Tibial artery (tissue), 4 donors: ENCODE measurements at regions not wholly inside any gene's neighbourhood (a gene's known extent, or its start where the extent isn't known, plus 50 kb on each side); places are given as distances from the start of the nearest gene placed in this dataset.

Experiments used
- DNase-seq, 2 donors: peaks; one replicate each; pipeline ENCODE4 v3.0.0-alpha.2; 2019
- H3K27ac ChIP-seq, 2 donors: fragments of 200-600 bp; sonication (generic) in 1 of 2; 1 replicate in 1 of 2; 2 replicates in 1 of 2; pipeline ENCODE4 v1.5.1; 2018 to 2019; ENCODE audit warnings: mild to moderate bottlenecking in 1 of 2
- H3K27me3 ChIP-seq, 2 donors: fragments of 200-600 bp; sonication (generic) in 1 of 2; one replicate each; pipeline versions ENCODE4 v1.5.1 to v1.6.0; 2016 to 2019
- H3K36me3 ChIP-seq, 3 donors: fragments of 200-600 bp; sonication (generic) in 2 of 3; one replicate each; pipeline ENCODE4 v1.5.1; 2016 to 2019; ENCODE audit warnings: mild to moderate bottlenecking in 2 of 3
- H3K4me1 ChIP-seq, 4 donors: fragments of 200-600 bp; sonication (generic) in 2 of 4; 1 replicate in 3 of 4; 2 replicates in 1 of 4; pipeline ENCODE4 v1.5.1; 2016 to 2019
- H3K4me3 ChIP-seq, 2 donors: fragments of 200-600 bp; sonication (generic) in 1 of 2; 1 replicate in 1 of 2; 2 replicates in 1 of 2; pipeline ENCODE4 v1.5.1; 2018 to 2019; ENCODE audit warnings: mild to moderate bottlenecking in 2 of 2
- H3K9me3 ChIP-seq, 3 donors: fragments of 200-600 bp; sonication (generic) in 1 of 3; one replicate each; pipeline ENCODE4 v1.5.1; 2016 to 2019
- intact Hi-C: fragments of 100-400 bp; cut with DNase I; formaldehyde crosslinking; loops from one replicate; pipeline ENCODE4 v1.15.0; 2023; ENCODE audit warnings: low total_unique reads
- TF ChIP-seq, protein P1 (sequence below), 2 experiments: fragments of 200-600 bp in 1 of 2; fragments of 450-650 bp in 1 of 2; IDR thresholded peaks; one replicate each; pipeline ENCODE4 v1.5.1; 2017 to 2019; ENCODE audit warnings: antibody characterized with exemption in 2 of 2, mild to moderate bottlenecking in 1 of 2, moderate library complexity in 1 of 2

DNA sequence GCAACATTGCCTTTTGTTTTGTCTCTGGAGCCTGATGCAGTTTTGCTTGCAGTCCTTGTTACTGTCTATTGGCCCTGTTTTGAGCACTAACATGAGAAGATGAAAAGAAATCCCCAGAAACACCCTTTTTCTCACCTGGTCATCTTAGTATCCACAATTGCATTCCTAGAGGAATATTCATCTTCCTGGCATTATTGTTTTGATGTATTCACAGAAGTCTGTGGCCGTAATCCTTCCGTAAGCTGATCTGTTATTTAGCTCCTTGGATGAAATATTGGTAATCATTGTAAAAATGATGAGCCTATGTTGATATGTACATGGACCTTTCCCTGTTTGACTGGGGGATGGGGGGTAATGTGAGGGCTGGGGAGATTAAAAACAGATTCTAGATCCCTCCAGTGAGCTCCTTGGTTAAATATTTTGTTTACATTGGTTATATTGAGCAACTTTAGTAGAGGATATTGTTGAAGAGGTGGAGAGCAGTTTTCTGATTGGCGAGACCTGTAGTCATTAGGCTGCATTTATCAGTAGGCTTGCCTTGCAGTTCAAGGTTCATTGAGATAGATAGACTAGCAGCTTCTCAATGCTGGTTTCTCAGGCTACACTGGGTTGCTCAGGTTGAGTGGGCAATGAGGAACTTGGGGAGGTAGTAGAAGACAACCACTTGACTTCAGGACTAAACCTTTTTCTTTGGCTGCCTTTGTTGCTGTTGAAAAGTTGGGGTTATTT lies 117.5 kb downstream of the MACIR start:
- Histone ChIP-seq H3K27me3 (no peaks in the 10 kb centered on the region), H3K4me3 (no peak overlapping the region), H3K36me3 (no peaks in the 10 kb centered on the region), H3K9me3 (no peaks in the 10 kb centered on the region), H3K27ac (no peak overlapping the region), H3K4me1 (no peaks in the 10 kb centered on the region)
- intact Hi-C loops, result no loop called here
- DNase-seq, result no peak
- TF ChIP-seq, protein P1, sequence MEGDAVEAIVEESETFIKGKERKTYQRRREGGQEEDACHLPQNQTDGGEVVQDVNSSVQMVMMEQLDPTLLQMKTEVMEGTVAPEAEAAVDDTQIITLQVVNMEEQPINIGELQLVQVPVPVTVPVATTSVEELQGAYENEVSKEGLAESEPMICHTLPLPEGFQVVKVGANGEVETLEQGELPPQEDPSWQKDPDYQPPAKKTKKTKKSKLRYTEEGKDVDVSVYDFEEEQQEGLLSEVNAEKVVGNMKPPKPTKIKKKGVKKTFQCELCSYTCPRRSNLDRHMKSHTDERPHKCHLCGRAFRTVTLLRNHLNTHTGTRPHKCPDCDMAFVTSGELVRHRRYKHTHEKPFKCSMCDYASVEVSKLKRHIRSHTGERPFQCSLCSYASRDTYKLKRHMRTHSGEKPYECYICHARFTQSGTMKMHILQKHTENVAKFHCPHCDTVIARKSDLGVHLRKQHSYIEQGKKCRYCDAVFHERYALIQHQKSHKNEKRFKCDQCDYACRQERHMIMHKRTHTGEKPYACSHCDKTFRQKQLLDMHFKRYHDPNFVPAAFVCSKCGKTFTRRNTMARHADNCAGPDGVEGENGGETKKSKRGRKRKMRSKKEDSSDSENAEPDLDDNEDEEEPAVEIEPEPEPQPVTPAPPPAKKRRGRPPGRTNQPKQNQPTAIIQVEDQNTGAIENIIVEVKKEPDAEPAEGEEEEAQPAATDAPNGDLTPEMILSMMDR (IDR thresholded peaks at IDR 0.05), result no peak

DNA sequence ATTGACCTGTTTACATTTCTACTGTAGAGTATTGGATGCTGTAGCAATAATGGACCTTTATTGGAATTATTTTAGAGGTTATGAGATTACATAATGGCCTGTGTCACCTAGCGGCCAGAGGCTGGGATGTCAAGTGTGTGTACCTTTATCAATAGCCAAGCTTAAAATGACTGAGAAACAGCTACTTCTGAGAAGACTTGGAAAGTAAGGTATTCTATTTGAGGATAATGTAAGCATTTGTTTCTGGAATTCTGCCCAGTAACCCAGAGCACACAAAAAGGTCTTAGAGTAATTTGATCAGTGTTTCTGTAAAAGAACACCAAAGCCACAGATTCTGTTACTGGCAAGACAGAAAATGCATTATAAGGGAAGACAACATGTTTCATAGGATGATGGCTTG lies 116.8 kb downstream of the MACIR start:
- H3K9me3 ChIP-seq, result no peaks in the 10 kb centered on the region
- TF ChIP-seq, protein P1 (IDR thresholded peaks at IDR 0.05), result no peak
- H3K27ac ChIP-seq, result no peak overlapping the region

DNA sequence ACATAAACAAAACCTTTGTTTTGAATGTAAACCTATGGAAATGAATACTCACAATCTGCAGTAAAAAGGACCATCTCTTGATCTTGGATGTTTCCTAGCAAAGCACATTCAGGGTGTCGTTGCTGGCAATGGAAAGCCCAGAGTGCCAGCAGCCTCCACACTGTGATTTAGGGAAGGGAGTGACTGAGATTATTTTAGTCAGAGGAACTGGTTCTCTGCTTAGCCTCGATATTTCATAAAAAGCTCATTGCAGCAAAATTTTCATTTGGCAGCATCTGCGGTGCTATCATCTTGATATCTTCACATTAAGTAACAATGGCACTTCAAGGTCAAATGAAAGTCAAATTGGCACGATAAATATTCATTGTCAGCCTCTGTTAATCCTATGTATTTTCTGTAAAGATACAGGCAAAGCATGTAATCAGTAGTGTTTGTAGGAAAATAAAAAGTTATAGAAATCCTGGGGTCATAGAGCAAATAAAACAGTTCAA lies 116.0 kb downstream of the MACIR start:
- Histone ChIP-seq H3K9me3 (no peaks in the 10 kb centered on the region), H3K27me3 (no peaks in the 10 kb centered on the region), H3K27ac (no peak overlapping the region), H3K36me3 (no peaks in the 10 kb centered on the region), H3K4me1 (no peaks in the 10 kb centered on the region), H3K4me3 (no peak overlapping the region)
- no peak for DNase-seq
- intact Hi-C loops, result no loop called here
- TF ChIP-seq, protein P1 (IDR thresholded peaks at IDR 0.05), result no peak

More for the DNA sequence above, 116.8 kb downstream of the MACIR start:
- intact Hi-C loops, result no loop called here
- DNase-seq, result no peak
- H3K4me1 ChIP-seq, result no peaks in the 10 kb centered on the region
- H3K36me3 ChIP-seq, result no peaks in the 10 kb centered on the region
- no peaks in the 10 kb centered on the region for H3K27me3 ChIP-seq
- no peak overlapping the region for H3K4me3 ChIP-seq

DNA sequence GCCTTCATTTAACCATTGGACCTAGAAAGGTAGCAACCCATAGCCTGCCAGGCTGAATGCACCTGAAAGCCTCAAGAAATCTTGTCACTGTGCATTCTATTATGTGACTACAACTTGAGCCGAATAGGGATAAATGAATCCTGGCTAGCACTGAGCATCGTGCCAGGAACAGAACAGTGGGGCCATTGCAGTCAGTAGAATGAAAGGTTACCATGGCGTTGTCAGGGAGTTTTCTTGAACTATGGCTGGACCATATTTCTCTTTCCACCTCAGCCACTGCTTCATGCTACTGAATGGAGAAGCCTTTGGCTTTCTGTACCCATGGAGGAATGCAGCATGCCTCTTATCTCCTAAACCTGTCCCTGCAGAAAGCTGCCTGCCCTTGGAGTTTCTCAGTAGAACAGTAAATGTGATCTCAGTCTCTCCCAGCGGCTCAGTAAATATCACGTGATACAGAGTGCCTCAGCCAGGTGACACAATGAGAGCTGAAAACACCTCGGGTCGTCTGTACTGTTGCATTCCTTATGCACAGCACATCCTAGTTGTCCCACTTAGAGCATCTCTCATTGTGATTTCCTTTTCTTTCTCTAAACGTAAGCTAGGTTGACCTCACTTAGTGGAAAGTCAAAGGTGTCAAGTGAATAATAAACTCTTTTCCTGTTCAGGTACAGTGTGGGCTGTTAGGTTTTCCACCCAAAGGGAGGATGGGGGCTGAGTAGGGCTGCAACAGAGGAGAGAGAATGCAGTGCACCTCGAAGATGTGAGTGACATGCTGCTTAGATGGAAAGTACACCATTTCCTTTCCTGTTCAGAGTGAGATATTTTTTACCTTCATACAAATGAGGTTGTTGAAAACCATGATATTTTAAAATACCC lies 115.3 kb downstream of the MACIR start:
- Histone ChIP-seq H3K9me3 (no peaks in the 10 kb centered on the region), H3K36me3 (no peaks in the 10 kb centered on the region), H3K4me1 (no peaks in the 10 kb centered on the region), H3K4me3 (no peak overlapping the region), H3K27ac (no peak overlapping the region), H3K27me3 (no peaks in the 10 kb centered on the region)
- TF ChIP-seq, protein P1 (IDR thresholded peaks at IDR 0.05), result no peak
- intact Hi-C loops, result no loop called here
- DNase-seq, result no peak

DNA sequence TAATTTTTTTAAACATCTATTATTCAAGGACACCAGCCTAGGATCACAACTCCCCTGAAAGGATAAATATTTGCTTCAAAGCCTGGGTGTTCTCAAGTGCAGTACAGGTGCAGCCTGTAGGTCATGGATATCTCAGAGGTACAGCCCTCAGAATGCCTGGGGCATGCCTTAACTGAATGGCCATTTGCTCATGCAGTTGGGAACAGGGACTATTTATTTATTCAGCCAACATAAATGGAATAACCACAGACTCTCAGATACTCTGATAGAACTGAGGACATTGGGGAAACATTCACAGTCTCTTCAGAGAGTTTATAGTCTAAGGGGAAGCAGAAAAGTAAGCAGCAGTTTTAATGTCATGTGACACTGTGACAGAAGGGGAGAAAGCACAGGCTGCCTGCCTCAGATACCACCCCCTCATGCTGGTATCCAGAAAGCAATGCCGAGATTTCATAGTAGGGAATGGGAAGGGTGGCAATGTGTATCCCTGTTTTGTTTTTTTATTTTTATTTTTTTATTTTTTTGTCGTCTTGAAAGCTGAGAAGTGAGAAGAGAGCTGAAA lies 112.6 kb downstream of the MACIR start:
- Histone ChIP-seq H3K27ac (no peak overlapping the region), H3K27me3 (no peaks in the 10 kb centered on the region), H3K4me1 (no peaks in the 10 kb centered on the region), H3K9me3 (no peaks in the 10 kb centered on the region), H3K4me3 (no peak overlapping the region), H3K36me3 (no peaks in the 10 kb centered on the region)
- TF ChIP-seq, protein P1 (IDR thresholded peaks at IDR 0.05), result no peak
- intact Hi-C loops, result no loop called here
- DNase-seq, result no peak
